GM12873 (cell line): ENCODE measurements at regions not wholly inside any gene's neighbourhood (a gene's known extent, or its start where the extent isn't known, plus 50 kb on each side); places are given as distances from the start of the nearest gene placed in this dataset.

ENCODE experiments used
- CTCF ChIP-seq: IDR thresholded peaks from 2 replicates; pipeline ENCODE4 v1.5.1; 2012; ENCODE audit warnings: low read depth, mild to moderate bottlenecking, moderate library complexity, low read length, control low read depth; ENCODE audit not compliant: insufficient read depth; ENCODE audit errors: missing control alignments

GRCh38 chr22:48248901-48249455, 1486.5 kb downstream of the TBC1D22A start:
- TF ChIP-seq CTCF: no peak

- no peak for TF ChIP-seq CTCF
Measured at GRCh38 chr22:48247829-48248228, 1485.4 kb downstream of the TBC1D22A start.

GRCh38 chr22:48245196-48245485, 1482.7 kb downstream of the TBC1D22A start:
- TF ChIP-seq CTCF: no peak

- no peak for TF ChIP-seq CTCF
Measured at GRCh38 chr22:48244388-48245195, 1482.1 kb downstream of the TBC1D22A start.

- TF ChIP-seq CTCF: no peak
Measured at GRCh38 chr22:48242461-48242864, 1480.0 kb downstream of the TBC1D22A start.

GRCh38 chr22:48241658-48242057, 1479.2 kb downstream of the TBC1D22A start:
- no peak for TF ChIP-seq CTCF

GRCh38 chr22:48240935-48241230, 1478.4 kb downstream of the TBC1D22A start:
- no peak for TF ChIP-seq CTCF
